ENCODE measurements at regions not wholly inside any gene's neighbourhood (a gene's known extent, or its start where the extent isn't known, plus 50 kb on each side); places are given as distances from the start of the nearest gene placed in this dataset.
"Not testable (repeated sequence)": the region's sequence is repeated elsewhere in the genome, so short reads cannot be mapped to it uniquely, and the experiment has no call there.

DNA sequence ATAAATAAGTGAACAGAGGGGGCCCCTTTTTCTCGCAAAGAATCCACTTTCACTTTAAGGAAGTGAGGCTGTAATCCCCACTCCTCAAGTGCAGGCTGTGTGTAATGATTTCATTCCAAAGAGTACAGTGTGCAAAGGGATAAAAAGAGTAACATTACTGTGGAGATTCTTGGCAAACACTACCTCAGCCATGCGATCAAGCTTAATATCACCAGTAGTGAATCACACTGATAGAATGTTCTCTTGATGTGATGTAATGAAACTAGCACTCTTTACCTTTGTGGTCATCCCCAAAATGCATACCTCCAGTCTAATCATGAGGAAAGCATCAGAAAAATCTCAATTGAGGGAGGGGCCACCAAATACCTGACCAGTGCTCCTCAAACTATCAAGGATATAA is 246.1 kb upstream of the CHORDC1 start (continued):
- TF ChIP-seq, protein P1, sequence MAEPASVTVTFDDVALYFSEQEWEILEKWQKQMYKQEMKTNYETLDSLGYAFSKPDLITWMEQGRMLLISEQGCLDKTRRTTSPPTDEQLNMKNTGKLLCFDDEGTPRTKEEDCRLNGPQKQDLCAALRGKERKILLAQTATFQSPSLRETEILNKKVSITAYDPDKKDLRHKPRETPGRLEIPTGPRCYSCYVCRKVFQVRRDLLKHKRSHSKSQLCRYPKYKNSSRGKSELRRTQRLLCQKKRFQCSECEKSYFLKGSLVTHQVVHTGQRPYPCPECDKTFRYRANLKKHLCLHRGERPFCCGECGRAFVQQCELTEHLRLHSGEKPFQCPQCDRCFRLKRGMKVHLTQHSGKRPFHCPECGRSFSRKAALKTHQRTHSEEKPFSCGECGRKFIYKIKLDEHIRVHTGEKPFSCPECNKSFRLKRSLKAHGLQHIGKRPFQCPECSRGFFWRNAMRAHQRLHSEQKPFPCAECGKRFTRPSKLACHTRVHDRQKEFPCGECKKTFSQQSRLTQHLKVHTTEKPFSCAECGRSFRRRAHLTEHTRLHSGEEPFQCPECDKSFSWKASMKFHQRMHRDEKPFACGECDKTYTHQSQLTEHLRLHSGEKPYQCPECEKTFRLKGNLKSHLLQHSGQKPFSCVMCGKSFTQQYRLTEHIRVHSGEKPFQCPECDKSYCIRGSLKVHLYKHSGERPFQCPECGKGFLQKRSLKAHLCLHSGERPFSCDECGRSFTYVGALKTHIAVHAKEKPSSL (CRISPR knock-in tag; conservative IDR thresholded peaks at IDR 0.05) = no peak
- TF ChIP-seq TEAD4 (CRISPR knock-in tag; IDR thresholded peaks at IDR 0.05) = no peak
- TF ChIP-seq, protein P2, sequence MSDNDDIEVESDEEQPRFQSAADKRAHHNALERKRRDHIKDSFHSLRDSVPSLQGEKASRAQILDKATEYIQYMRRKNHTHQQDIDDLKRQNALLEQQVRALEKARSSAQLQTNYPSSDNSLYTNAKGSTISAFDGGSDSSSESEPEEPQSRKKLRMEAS (CRISPR knock-in tag; IDR thresholded peaks at IDR 0.05) = no peak
- TF ChIP-seq ZNF219 (CRISPR knock-in tag; IDR thresholded peaks at IDR 0.05; ENCODE audit: borderline replicate concordance) = no peak
- TF ChIP-seq GTF2I (CRISPR knock-in tag; conservative IDR thresholded peaks at IDR 0.05) = no peak
- no peak for TF ChIP-seq ZNF263 (CRISPR knock-in tag; IDR thresholded peaks at IDR 0.05; ENCODE audit: low read depth)

DNA sequence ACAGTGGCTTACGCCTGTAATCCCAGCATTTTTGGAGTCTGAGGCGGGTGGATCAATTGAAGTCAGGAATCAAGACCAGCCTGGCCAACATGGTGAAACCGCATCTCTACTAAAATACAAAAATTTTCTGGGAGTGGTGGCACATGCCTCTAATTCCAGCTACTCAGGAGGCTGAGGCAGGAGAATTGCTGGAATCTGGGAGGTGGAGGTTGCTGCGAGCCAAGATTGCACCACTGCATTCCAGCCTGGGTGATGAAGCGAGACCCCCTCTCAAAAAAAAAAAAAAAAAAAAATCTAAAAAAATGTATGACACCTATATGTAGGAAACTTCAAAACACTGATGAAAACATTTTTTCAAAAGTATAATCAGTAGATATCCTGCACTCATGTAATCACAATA is 242.7 kb upstream of the CHORDC1 start:
- Mint-ChIP-seq H3K9me3 (no peaks in the 10 kb centered on the region), H3K36me3 (no peaks in the 10 kb centered on the region), H3K27me3 (ENCODE audit: low read depth) (no peaks in the 10 kb centered on the region), H3K4me3 (no peak overlapping the region), H3K27ac (no peak overlapping the region), H3K4me1 (no peaks in the 10 kb centered on the region)
- TF ChIP-seq ZNF416 (CRISPR knock-in tag; IDR thresholded peaks at IDR 0.05) (no peak), NFYB (CRISPR knock-in tag; conservative IDR thresholded peaks at IDR 0.05; ENCODE audit: low read depth) (no peak), FOXK1 (CRISPR knock-in tag; IDR thresholded peaks at IDR 0.05) (no peak), NR1H2 (CRISPR knock-in tag; IDR thresholded peaks at IDR 0.05) (no peak), ZNF317 (CRISPR knock-in tag; IDR thresholded peaks at IDR 0.05; ENCODE audit: borderline replicate concordance, low read depth) (no peak)
- TF ChIP-seq, protein P3, sequence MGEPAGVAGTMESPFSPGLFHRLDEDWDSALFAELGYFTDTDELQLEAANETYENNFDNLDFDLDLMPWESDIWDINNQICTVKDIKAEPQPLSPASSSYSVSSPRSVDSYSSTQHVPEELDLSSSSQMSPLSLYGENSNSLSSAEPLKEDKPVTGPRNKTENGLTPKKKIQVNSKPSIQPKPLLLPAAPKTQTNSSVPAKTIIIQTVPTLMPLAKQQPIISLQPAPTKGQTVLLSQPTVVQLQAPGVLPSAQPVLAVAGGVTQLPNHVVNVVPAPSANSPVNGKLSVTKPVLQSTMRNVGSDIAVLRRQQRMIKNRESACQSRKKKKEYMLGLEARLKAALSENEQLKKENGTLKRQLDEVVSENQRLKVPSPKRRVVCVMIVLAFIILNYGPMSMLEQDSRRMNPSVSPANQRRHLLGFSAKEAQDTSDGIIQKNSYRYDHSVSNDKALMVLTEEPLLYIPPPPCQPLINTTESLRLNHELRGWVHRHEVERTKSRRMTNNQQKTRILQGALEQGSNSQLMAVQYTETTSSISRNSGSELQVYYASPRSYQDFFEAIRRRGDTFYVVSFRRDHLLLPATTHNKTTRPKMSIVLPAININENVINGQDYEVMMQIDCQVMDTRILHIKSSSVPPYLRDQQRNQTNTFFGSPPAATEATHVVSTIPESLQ (CRISPR knock-in tag; IDR thresholded peaks at IDR 0.05) = no peak
- TF ChIP-seq, protein P4, sequence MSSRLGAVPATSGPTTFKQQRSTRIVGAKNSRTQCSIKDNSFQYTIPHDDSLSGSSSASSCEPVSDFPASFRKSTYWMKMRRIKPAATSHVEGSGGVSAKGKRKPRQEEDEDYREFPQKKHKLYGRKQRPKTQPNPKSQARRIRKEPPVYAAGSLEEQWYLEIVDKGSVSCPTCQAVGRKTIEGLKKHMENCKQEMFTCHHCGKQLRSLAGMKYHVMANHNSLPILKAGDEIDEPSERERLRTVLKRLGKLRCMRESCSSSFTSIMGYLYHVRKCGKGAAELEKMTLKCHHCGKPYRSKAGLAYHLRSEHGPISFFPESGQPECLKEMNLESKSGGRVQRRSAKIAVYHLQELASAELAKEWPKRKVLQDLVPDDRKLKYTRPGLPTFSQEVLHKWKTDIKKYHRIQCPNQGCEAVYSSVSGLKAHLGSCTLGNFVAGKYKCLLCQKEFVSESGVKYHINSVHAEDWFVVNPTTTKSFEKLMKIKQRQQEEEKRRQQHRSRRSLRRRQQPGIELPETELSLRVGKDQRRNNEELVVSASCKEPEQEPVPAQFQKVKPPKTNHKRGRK (CRISPR knock-in tag; IDR thresholded peaks at IDR 0.05; ENCODE audit: borderline replicate concordance) = no peak
- TF ChIP-seq, protein P1 (CRISPR knock-in tag; conservative IDR thresholded peaks at IDR 0.05) = no peak
- TF ChIP-seq, protein P5, sequence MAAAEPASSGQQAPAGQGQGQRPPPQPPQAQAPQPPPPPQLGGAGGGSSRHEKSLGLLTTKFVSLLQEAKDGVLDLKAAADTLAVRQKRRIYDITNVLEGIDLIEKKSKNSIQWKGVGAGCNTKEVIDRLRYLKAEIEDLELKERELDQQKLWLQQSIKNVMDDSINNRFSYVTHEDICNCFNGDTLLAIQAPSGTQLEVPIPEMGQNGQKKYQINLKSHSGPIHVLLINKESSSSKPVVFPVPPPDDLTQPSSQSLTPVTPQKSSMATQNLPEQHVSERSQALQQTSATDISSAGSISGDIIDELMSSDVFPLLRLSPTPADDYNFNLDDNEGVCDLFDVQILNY (CRISPR knock-in tag; IDR thresholded peaks at IDR 0.05) = no peak
- ATAC-seq = no peak
- ChIA-PET POLR2A (interaction anchor here (0.6 kb wide), 1 partner anchor 18 kb away, joined by 4 read pairs; no protein-coding TSS in a partner anchor), CTCF (no interaction called here)
- DNase-seq (ENCODE audit: low spot score) = no peak

DNA sequence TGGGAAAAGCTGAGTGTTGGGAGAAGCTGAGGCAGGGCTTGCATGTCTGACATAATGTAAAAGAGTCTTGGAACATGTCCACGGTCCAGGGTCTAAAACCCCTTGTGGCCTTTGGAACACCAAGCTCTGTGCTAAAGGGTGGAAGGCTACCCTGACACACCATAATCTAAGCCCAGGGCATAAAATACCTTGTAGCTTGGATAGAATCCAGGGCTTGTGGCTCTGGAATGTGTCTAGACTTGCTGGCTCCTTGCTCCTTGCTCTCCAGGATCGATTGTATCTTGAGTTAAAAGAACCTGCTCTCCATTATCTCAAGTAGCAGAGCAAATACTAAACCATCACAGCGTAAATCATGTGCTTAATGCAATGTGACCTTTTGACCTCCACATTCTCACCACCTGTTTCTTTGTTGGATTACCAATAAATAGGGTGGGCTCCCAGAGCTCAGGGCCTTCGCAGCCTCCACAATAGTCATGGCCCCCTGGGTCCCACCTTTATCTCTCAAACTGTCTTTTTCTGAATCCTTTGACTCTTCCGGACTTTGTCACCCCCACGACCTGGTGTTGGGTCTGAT is 232.6 kb upstream of the CHORDC1 start:
- CTCF ChIA-PET; H3K9me3 Mint-ChIP-seq; H3K36me3 Mint-ChIP-seq; H3K27ac Mint-ChIP-seq; DNase-seq (ENCODE audit: low spot score); POLR2A ChIA-PET; H3K27me3 Mint-ChIP-seq (ENCODE audit: low read depth); ATAC-seq; H3K4me3 Mint-ChIP-seq: not testable (repeated sequence)
- H3K4me1 Mint-ChIP-seq = peaks cover 19% of the 10 kb centered on the region
